ENCODE measurements at regions not wholly inside any gene's neighbourhood (a gene's known extent, or its start where the extent isn't known, plus 50 kb on each side); places are given as distances from the start of the nearest gene placed in this dataset.

DNA sequence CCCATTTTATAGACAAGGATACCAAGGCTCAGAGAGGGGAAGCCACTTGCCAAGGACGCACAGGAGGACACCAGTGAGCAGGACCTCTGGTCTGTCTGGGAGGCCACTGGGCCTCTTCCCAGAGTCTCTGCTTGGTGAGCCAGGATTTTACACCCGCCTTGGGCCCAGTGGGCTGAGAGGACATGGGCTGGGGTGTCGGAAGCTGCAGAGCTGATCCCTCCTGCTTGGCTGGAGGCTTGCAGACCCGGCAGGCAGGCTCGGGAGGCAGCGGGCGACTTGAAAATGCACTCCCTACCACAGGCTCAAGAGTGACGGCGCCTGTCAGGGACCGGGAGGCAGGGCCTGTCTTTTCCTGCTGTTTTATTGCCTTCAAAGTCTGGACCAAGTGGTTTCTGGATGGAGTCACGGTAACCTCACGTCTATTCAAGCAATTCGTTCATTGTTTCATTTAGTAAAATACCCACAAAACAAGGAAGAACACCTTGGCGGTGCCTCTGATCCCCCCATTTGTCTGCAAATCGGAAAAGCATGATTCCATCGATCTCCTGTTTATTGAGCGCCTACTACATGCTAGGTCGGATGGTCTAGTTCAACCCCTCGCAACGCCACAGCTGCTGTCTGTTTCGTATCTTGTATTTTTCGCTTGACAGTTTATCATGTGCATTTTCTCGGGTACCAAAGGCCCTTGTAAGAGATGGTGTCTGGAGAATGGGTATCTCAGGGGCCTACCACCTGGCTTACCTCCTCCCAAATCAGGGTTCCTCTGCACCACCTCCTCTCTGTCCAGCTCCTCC is 108.1 kb upstream of the IER5L start:
- Histone ChIP-seq H3K36me3 (ENCODE audit: control insufficient read depth in 2 of 2, extremely low read depth in 1 of 2, insufficient read depth in 2 of 2, low read length in 2 of 2) (no peaks in the 10 kb centered on the region), H3K4me2 (ENCODE audit: insufficient read depth, low read length) (no peak overlapping the region), H3K4me1 (ENCODE audit: control insufficient read depth, extremely low read depth, insufficient read depth, low read length) (no peaks in the 10 kb centered on the region), H3K9ac (replicated peaks; ENCODE audit: extremely low read depth, insufficient read depth, low read length) (no peak overlapping the region), H2AFZ (ENCODE audit: low read depth, low read length) (no peak overlapping the region), H3K9me1 (replicated peaks; ENCODE audit: control insufficient read depth, extremely low read depth, insufficient read depth, low read length) (no peaks in the 10 kb centered on the region), H3K9me3 (replicated peaks; ENCODE audit: control insufficient read depth, insufficient read depth, low read length) (no peaks in the 10 kb centered on the region), H3K27me3 (ENCODE audit: control insufficient read depth in 2 of 2, insufficient read depth in 2 of 2, low read length in 2 of 2) (peaks cover 0 to 2% of the 10 kb centered on the region in 2 experiments), H3K79me2 (ENCODE audit: control insufficient read depth, insufficient read depth, low read length) (no peaks in the 10 kb centered on the region), H3K4me3 (replicated peaks in 1 of 3; ENCODE audit: insufficient read depth in 1 of 3, low read depth in 1 of 3, low read length in 3 of 3) (no peak overlapping the region), H3K27ac (ENCODE audit: insufficient read depth, low read depth, low read length) (no peak overlapping the region), H4K20me1 (replicated peaks; ENCODE audit: control insufficient read depth, extremely low read depth, insufficient read depth, low read length) (no peaks in the 10 kb centered on the region)
- POLR2A ChIA-PET = no interaction called here
- CTCF ChIA-PET = no interaction called here
- no peak for DNase-seq (ENCODE audit: low read depth, low spot score)
- TF ChIP-seq, protein P1, sequence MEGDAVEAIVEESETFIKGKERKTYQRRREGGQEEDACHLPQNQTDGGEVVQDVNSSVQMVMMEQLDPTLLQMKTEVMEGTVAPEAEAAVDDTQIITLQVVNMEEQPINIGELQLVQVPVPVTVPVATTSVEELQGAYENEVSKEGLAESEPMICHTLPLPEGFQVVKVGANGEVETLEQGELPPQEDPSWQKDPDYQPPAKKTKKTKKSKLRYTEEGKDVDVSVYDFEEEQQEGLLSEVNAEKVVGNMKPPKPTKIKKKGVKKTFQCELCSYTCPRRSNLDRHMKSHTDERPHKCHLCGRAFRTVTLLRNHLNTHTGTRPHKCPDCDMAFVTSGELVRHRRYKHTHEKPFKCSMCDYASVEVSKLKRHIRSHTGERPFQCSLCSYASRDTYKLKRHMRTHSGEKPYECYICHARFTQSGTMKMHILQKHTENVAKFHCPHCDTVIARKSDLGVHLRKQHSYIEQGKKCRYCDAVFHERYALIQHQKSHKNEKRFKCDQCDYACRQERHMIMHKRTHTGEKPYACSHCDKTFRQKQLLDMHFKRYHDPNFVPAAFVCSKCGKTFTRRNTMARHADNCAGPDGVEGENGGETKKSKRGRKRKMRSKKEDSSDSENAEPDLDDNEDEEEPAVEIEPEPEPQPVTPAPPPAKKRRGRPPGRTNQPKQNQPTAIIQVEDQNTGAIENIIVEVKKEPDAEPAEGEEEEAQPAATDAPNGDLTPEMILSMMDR (IDR thresholded peaks at IDR 0.05; ENCODE audit: extremely low read depth in 1 of 2, insufficient read depth in 1 of 2, low read depth in 1 of 2, low read length in 2 of 2) = no peak
- TF ChIP-seq GATA2 (IDR thresholded peaks at IDR 0.05; ENCODE audit: insufficient read depth, insufficient read length, low read depth, low read length) (no peak), POLR2A (IDR thresholded peaks at IDR 0.05; ENCODE audit: low read depth, low read length) (no peak), EZH2 (IDR thresholded peaks at IDR 0.05; ENCODE audit: borderline replicate concordance, low read depth, low read length, severe bottlenecking) (no peak), POLR2AphosphoS5 (IDR thresholded peaks at IDR 0.05; ENCODE audit: insufficient read depth, low read depth, low read length) (no peak)
- TF ChIP-seq, protein P2, sequence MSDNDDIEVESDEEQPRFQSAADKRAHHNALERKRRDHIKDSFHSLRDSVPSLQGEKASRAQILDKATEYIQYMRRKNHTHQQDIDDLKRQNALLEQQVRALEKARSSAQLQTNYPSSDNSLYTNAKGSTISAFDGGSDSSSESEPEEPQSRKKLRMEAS (IDR thresholded peaks at IDR 0.05; ENCODE audit: insufficient read depth, insufficient read length) = no peak
- dilution Hi-C loops (cut with MboI; ENCODE audit: extremely low pct_ligation_motif_present, low sequenced_read_pairs) = no loop called here
- no peak for FAIRE-seq
- BruUV-seq (replicated peaks) = no TSS peak
- intact Hi-C loops (cut with micrococcal nuclease) = no loop called here

All from endothelial cell of umbilical vein (primary cell).